AG09309 (cell line): ENCODE measurements at regions not wholly inside any gene's neighbourhood (a gene's known extent, or its start where the extent isn't known, plus 50 kb on each side); places are given as distances from the start of the nearest gene placed in this dataset.
"Not testable (repeated sequence)": the region's sequence is repeated elsewhere in the genome, so short reads cannot be mapped to it uniquely, and the experiment has no call there.

ENCODE experiments used
- DNase-seq: peaks from one replicate; pipeline ENCODE4 v3.0.0-alpha.2; 2010; ENCODE audit warnings: low read depth
- H3K4me3 ChIP-seq: 2 replicates; pipeline ENCODE4 v1.5.1; 2011; ENCODE audit warnings: mild to moderate bottlenecking, low read depth, low read length, moderate library complexity; ENCODE audit not compliant: control insufficient read depth
- CTCF ChIP-seq: IDR thresholded peaks from 2 replicates; pipeline ENCODE4 v1.5.1; 2011; ENCODE audit warnings: mild to moderate bottlenecking, low read depth, low read length, inconsistent platforms; ENCODE audit not compliant: insufficient read depth, control insufficient read depth; ENCODE audit errors: missing control alignments

GRCh38 chr2:204159526-204159925 is 223.0 kb downstream of the ICOS start:
- TF ChIP-seq CTCF = no peak
- DNase-seq = no peak

GRCh38 chr2:204160989-204161388 is 224.4 kb downstream of the ICOS start:
- no peak for DNase-seq
- no peak for TF ChIP-seq CTCF

More at GRCh38 chr2:204159526-204159925, 223.0 kb downstream of the ICOS start:
- H3K4me3 ChIP-seq = no peak overlapping the region

GRCh38 chr2:204161886-204162285 is 225.3 kb downstream of the ICOS start:
- no peak for DNase-seq
- no peak overlapping the region for H3K4me3 ChIP-seq
- TF ChIP-seq CTCF = no peak

More at GRCh38 chr2:204160989-204161388, 224.4 kb downstream of the ICOS start:
- H3K4me3 ChIP-seq = no peak overlapping the region

- no peak for TF ChIP-seq CTCF
- DNase-seq = no peak
- H3K4me3 ChIP-seq = no peak overlapping the region
Measured at GRCh38 chr2:204166961-204167360, 230.4 kb downstream of the ICOS start.

GRCh38 chr2:204167670-204168069 is 231.1 kb downstream of the ICOS start:
- H3K4me3 ChIP-seq, DNase-seq: not testable (repeated sequence)

GRCh38 chr2:204170411-204170810 is 233.8 kb downstream of the ICOS start:
- no peak overlapping the region for H3K4me3 ChIP-seq
- DNase-seq = no peak
- no peak for TF ChIP-seq CTCF

- no peak overlapping the region for H3K4me3 ChIP-seq
- DNase-seq = no peak
- TF ChIP-seq CTCF = no peak
Measured at GRCh38 chr2:204171432-204172144, 235.0 kb downstream of the ICOS start.
